GM12892 (cell line): ENCODE measurements at regions not wholly inside any gene's neighbourhood (a gene's known extent, or its start where the extent isn't known, plus 50 kb on each side); places are given as distances from the start of the nearest gene placed in this dataset.

Experiments used
- POLR2A ChIP-seq: IDR thresholded peaks from 2 replicates; pipeline ENCODE4 v1.6.1; 2011; ENCODE audit warnings: low read depth, low read length, control low read depth
- TAF1 ChIP-seq: IDR thresholded peaks from 2 replicates; pipeline ENCODE4 v1.6.1; 2011; ENCODE audit warnings: low read depth, mild to moderate bottlenecking, control low read depth, low read length, borderline replicate concordance

DNA sequence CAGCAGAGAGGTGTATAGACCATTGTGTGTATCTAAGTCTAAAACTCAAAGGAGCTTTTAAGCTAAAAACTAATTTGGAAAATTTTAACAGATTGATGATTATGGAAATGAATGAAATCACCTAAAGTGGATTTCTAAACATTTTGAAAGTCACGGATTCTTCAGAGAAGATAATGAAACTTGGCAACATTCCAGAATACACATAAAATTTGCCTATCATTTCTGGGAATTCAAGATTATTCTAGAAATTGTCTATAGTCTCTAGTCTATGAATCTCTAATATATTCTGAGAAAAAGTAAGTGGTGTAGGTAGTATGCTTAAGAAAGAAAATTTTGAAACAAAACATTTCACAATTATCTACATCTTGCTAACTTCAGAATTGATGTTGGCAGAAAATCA lies 1117.9 kb upstream of the CNTN5 start:
- TF ChIP-seq TAF1 (no peak), POLR2A (no peak)
